HG03060 (cell line): ENCODE measurements at regions not wholly inside any gene's neighbourhood (a gene's known extent, or its start where the extent isn't known, plus 50 kb on each side); places are given as distances from the start of the nearest gene placed in this dataset.
"Not testable (repeated sequence)": the region's sequence is repeated elsewhere in the genome, so short reads cannot be mapped to it uniquely, and the experiment has no call there.

ENCODE experiments used
- ATAC-seq: cut with Tn5 transposase; IDR thresholded peaks from one replicate; pipeline ENCODE4 v1.9.1; 2021; ENCODE audit warnings: low read depth, moderate number of reproducible peaks; ENCODE audit not compliant: unreplicated experiment

DNA sequence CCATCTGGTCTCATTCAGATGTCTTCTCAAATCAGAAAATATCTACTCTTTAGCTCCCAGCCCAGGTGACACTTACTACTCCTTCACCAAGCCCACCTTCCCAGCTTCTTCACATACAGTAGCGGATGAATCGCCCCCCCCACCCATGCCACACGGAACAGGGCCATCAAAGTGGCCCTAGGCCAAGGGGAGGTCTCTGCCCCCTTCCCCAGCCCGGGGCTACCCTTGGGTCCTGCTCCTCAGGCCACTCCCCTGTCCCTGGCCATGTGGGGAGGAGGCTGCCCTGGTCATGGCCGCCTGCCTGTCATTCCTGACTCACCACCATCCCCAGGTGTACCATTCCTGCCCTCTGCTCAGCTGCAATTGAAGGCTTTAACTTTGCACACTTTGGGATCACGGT, 142.8 kb downstream of the NECTIN1 start:
- no peak for ATAC-seq

DNA sequence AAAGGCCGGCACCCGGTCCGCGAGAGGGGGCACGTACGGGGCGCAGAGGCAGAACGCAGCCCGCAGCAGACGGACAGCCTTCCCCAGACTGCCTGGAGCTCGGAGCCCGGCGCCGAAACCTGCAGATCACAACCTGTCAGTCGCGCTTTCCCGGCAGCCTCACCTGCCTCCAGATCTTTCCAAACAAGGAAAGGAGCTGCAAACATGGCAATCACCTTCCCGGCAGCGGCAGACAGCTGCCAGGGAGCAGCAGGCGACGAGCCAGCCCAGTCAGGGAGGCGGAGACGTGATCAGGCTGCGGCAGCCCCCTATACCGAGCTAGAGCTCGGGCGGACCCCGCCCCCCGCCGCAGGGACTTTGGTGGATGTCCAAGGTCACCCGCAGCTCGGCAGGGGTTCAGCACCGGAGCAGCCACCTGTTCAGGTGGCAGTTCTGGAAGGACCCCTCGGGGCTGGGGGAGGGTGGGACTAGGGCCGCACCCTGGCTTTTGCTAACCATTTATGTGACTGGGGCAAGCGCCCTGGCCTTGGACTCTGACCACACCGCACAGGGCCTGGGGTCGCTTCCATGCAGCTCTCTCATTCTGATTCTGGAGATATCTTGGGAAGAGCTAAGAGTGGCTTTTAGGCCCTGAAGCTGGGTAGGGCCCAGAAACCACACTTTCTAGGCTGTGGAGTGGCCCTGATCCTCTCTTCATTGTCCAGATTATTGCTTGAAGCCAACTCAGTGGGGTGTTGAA, 143.8 kb downstream of the NECTIN1 start:
- ATAC-seq = no peak

DNA sequence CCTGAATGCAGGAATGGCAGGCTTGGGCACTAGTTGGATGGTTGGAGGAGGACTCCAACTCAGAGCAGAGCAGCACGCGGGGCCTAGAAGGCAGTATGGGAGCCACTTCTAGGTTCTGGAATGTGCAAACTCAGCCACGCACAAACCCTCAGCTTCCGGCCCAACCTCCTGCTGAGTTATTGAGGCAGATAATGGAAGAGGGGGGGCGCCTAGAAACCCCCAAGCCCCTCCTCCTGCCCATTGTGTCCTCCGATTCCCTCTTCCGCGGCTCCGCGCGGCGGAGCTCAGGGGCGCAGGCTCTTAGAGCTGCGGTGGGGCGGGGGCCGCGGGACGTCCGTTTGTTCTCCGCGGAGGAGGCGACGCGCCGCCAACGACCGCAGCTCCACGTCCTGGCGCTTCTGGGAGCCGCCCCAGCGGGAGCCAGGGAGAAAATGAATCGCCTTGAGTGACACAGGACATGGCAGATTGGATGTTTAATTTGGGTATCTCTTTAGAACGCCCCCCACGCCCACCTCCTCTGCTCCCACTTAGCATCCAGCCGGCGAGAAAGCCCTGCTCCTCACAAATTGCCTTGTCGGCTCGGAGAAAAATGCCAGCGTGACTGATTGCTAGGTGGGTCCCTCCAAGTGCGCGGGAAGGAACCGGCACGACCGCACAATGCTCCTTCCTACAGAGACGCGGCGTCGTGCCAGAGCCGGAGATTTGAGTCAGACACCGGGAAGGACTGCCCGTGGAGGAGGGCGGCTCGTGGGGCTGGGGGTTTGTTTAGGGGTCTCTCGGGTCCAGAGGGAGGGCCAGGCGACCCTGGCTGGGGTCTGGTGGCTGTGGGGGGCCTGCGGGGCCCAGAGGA, 144.6 kb downstream of the NECTIN1 start:
- ATAC-seq = no peak

DNA sequence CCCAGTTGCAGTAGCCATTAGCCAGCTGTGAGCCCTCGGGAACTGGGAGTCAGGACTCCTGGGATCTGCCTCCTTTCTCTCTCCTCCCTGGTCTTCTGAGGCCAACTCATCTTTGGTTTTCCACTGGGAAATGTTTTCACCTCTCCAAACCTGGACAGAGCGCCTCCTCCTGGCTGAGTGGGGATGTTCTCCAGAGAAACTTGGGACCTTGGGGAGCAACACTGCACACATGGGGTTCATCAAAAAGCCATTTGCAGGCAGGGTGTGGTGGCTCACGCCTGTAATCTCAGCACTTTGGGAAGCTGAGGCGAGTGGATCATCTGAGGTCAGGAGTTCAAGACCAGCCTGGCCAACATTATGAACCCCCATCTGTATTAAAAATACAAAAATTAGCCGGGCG, 145.4 kb downstream of the NECTIN1 start:
- ATAC-seq = no peak

DNA sequence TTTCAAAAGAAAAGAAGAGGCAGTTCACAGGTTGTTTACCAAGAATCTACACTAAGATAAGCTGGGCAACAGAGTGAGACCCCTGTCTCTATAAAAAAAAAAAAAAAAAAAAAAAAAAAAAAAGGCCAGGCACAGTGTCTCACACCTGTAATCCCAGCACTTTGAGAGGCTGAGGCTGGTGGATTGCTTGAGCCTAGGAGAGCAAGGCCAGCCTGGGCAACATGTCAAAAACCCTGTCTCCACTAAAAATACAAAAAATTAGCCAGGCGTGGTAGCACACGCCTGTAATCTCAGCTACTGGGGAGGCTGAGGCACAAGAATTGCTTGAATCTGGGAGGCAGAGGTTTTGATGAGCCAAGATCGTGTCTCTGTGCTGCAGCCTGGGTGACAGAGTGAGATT, 147.6 kb downstream of the NECTIN1 start:
- not testable (repeated sequence) for ATAC-seq

DNA sequence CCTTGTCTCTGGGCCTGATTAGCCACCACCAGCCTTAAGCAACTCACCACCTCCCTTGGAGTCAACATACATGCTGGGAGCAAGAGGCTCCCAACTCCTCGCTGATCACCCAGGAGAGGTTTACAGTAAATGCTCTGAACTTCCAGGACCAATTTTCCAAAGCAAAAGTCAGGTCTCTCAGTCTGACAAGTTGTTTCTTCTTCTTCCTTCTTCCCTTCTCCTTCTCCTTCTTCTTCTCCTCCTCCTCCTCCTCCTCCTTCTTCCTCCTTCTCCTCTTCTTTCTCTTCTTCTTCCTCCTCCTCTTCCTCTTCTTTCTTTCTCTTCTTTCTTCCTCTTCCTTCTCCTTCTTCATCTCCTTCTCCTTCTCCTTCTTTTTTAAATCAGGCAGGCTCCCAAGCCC, 148.2 kb downstream of the NECTIN1 start:
- ATAC-seq = no peak

DNA sequence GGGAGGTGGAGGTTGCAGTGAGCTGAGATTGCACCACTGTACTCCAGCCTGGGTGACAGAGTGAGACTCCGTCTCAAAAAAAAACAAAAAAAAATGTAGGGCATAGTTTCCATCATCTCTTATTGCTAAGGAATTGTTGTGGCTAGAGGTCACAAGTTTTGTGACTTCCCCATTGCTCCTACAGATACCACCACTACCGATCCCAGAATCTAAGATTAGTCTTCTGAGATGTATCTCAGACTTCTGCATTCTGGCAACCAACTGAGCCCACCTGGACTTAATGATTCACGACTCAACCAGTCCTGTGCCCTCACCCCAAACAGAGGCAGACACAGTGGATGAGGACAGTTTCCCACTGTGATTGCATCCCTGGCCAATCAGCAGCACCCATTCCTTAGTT, 148.9 kb downstream of the NECTIN1 start:
- ATAC-seq = no peak

DNA sequence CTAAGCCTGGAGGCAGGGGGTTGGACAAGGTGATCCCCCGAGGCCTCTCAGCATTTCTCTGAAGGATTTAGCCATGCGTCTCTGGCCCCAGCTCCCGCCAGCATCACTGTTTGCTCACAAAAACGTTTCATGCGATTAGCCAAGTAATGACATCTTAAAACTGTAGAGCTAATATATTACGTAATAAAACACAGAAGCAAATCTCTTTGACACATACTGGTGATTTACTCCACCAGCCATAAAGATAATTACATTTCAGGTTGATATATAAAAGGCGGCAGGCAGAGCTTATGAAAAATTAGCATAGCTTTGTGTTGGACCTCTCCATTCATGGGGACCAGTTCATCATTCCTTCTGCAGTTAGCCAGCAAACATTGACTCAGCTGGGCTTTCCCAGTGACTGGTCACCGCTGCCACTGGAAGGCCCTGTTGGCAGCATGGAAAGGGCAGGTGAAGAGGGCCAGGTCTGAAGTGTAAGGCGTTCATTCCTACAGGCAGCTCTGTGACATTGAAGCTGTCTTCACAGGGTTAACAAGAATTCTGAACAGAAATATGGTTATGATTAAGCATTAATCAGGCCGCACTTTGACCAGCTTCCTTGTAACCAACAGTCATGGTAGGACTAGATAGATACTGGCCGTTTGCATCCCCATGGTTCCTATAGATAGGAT, 150.3 kb downstream of the NECTIN1 start:
- no peak for ATAC-seq

DNA sequence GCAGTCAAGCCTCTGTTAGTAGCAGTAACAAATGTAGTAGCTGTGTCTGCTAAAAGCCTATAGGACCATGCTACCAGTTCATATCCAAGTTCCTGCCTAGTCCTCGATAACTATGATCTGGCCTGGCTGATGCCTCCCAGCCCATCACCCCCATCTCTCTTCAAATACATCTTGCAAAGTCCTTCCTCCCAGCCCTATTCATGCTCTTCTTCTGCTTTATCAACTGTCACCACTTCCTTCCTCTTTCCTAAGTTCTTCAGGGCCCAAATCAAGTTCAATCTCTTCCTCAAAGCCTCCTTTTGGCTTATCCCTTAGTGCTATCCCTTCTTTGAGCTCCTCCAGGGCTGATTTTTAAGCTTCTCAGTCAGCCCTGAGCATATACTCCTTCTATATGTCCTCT, 150.9 kb upstream of the THY1 start:
- ATAC-seq = no peak

DNA sequence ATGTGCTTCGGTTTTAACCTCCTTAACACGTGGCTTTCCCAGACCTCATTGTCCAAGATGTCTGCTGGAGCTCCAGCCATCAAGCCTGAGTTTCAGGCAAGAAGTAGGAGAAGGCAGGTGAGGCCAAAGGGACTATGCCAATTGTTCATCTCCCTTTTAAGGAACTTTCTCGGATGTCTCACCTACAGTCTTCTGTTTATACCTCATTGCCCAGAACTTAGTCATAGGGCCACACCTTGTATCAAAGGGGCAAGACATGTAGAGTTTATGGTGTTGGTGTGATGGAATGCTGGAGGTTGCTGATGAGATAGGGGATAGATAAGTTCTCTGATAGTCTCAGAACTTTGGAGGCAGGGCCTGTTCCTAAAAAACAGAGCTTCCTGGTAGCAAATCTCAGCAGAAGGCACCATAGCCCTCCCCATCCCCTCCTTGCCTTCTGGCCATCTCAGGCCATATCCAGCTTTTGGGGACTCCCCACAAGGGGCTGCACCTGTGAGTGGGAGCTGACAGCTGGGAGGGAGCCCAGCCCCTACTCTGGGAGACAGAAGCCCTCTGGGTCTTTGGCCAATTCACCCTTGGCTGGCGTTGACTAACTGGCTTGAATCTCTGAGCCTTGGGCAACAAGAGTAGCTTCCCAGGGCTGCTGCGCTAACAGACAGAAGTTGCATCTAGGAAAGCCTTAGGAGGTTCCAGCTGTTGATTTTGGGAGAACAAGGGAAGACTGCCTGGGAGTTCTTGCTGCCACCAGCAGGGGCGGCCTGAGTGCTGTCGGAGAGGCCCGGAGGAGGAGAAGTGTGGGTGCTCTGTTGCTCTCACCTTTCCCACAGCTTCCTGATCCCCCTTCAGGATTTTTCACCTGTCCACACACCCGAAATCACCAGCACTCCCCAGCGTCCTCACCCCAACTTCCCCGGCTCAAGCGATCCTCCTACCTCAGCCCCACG, 149.8 kb upstream of the THY1 start:
- no peak for ATAC-seq

DNA sequence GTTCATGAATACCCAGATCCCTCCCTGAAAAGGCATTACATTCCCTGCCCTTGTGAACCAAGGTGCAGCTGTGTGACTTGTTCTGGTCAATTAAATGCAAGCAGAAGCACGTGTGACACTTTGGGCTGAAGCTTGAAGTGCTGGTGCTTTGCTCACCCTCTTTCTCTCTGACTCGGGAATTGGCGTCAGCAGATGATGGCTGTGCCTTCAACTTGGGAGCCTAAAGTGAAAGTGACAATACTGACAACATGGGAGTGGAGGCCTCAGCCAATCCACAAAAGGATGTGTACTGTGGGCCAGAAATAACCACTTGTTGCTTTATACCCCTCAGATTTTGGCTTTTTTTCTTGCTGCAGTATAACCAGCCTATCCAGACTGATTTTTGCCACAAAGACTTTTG, 148.3 kb upstream of the THY1 start:
- no peak for ATAC-seq

DNA sequence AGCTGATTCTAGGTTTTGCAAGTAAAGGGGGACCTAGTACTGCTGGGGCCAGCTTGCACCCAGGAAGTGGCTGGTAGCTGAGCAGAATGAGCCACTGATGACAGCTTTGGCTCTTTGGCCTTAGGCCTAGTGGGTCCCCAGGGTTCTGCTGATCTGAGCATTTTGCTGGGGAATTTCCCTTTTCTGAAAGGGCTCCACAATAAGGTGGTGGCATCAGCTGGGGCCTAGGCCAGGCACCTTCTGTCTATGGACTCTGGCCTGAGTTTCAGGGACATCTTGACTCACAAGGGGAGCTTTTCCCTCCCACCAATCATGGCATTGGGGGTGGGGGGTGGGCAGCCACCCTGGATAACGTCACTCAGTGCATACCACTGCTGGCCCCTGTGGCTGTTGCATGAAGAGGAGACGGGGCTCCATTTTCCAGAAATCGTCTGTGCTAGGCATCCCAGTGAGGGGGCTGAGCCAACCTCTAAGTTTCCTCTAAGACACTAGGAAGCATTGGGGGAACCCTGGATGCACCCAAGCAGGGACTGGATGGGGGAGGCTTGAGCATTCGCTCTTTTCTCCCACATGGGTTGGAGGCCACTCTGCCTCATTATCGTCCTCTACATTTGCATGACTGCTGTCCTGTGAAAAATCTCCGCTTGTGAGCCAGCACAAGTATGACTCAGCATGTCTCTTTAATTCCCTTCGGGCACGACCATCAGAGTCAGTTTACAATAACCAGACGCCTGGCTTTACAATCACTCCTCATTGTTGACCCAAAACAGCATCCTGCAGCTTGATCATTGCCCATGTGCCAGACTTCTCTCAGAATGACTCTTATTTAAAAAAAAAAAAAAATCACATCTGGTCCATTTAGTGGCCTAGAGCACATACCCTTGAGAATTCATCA, 145.0 kb upstream of the THY1 start:
- peak; percentile 69 for ATAC-seq

DNA sequence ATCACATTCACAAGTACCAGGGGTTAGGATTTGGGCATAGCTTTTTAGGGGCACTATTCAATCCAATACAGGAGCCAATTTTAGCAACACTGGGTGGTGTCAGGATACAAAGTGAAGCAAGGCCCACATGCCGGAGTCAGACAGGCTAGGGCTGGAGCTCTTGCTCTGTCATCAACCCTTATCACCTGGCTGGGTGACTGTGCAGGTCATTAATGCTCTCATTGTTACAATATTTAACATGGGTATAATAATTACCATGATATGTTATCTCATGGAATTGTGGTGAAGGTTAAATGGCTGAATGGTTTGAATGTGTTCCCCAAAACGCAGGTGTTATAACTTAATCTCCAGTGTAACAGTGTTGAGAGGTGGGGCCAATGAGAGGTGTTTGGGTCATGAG, 143.3 kb upstream of the THY1 start:
- ATAC-seq = no peak

DNA sequence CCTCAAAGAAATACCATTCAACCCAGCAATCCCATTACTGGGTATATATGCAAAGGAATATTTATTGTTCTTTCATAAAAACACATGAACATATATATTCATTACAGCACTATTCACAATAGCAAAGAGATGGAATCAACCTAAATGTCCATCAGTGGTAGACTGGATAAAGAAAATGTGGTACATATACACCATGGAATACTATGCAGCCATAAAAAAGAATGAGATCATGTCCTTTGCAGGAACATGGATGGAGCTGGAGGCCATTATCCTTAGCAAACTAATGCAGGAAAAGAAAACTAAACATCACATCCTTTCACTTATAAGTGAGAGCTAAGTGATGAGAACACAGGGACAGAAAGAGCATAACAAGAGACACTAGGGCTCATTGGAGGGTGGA, 142.7 kb upstream of the THY1 start:
- ATAC-seq = not testable (repeated sequence)

DNA sequence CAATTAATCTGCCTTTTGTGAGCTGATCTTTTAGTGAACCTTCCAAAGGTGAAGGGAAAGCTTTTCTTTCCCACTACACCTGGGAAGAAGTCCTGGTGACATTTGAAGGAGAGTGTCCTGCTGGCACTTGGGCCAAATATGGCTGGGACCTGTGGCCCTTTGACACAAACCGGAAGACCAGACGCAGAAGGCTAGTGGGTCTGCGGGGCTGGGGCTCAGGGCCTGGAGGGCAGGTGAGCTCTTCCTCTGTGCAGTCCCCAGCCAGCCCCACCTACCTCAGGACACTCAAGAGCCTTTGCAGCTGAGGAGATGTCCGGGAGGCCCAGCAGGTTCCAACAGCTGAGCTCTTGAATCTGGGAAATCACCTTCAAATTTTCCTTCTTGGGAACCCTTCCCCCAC, 138.0 kb upstream of the THY1 start:
- no peak for ATAC-seq

DNA sequence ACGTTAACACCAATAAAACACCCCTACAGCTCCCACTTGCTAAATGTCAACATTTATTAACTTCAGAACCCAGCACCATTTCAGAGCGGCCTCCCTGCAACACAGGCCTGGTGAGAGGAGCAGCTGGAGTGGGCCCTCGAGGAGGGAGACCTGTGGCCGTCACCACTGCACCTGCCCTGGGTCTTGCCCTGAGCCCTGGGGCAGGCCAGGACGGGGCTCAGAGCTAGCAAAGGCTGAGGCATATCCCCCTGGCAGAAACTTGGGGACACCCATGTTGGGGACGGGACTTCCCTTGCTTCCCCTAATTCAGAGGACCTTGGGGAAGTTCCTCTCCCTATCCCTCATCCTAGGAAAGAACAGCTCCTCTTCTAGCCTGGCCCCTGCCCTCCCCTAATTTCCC, 137.3 kb upstream of the THY1 start:
- no peak for ATAC-seq

DNA sequence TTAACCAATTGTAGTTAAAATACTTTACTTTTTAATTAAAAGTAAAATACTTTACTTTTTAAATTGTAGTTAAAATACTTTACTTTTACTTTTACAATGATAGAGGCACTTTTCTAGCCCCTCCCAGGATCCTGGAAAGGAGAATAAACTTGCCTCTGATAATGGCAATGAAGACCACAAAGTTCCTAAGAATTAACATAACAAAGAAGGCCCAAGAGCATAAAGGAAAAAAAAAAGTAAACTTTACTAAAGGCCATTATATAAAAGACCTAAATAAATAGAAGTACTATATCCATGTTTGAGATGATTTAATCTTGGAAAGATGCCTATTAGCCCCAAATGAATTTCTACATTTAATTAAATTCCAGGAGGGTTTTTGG, 129.1 kb upstream of the THY1 start:
- no peak for ATAC-seq

DNA sequence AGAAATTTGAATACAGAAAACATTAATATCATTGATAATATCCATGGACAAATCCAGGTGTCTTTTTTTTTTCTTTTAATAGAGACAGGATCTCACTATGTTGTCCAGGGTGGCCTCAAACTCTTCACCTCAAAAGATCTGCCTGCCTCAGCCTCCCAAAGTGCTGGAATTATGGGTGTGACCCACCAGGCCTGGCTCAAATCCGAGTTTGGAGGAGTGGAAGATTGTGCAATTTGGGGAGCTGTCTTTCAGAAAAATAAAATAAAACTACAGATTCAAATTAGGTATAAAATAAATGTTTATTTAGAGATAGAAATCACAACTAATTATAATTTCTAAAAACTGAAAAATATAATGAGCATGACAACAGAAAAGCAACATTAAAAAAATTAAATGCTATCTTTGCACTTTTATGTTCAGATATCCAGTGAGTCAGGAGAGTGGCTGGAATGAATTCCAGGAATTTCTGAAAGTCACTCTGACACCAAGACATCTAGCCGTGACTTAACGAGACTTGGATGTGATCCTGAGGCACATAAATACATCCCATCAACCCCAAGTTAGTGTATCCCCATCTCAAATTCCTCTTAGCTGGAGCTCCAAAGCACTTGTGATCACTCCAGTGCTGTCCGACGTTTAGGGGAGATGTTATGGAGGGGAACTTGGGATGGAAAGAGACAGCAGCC, 128.6 kb upstream of the THY1 start:
- no peak for ATAC-seq
